ENCODE measurements at regions not wholly inside any gene's neighbourhood (a gene's known extent, or its start where the extent isn't known, plus 50 kb on each side); places are given as distances from the start of the nearest gene placed in this dataset.
"Not testable (repeated sequence)": the region's sequence is repeated elsewhere in the genome, so short reads cannot be mapped to it uniquely, and the experiment has no call there.

- FAIRE-seq (no peak), DNase-seq (ENCODE audit: insufficient read length, low spot score) (no peak)
Observed at GRCh38 chr6:148016013-148016412, 326.6 kb upstream of the SASH1 start.

GRCh38 chr6:148021165-148021564 is 321.5 kb upstream of the SASH1 start:
- no peak for DNase-seq (ENCODE audit: insufficient read length, low spot score)
- FAIRE-seq, result no peak

- DNase-seq (ENCODE audit: insufficient read length, low spot score) (no peak), FAIRE-seq (no peak)
Observed at GRCh38 chr6:148021699-148022098, 320.9 kb upstream of the SASH1 start.

- FAIRE-seq; DNase-seq (ENCODE audit: insufficient read length, low spot score): not testable (repeated sequence)
Observed at GRCh38 chr6:148022279-148022678, 320.4 kb upstream of the SASH1 start.

GRCh38 chr6:148027201-148027600 is 315.4 kb upstream of the SASH1 start:
- no peak for DNase-seq (ENCODE audit: insufficient read length, low spot score)

GRCh38 chr6:148035806-148036390 is 306.7 kb upstream of the SASH1 start:
- FAIRE-seq, result no peak

More at GRCh38 chr6:148027201-148027600, 315.4 kb upstream of the SASH1 start:
- no peak for FAIRE-seq

GRCh38 chr6:148037496-148037895 is 305.1 kb upstream of the SASH1 start:
- no peak for FAIRE-seq
- no peak for DNase-seq (ENCODE audit: insufficient read length, low spot score)

More at GRCh38 chr6:148035806-148036390, 306.7 kb upstream of the SASH1 start:
- DNase-seq (ENCODE audit: insufficient read length, low spot score), result no peak

GRCh38 chr6:148041546-148041945 is 301.1 kb upstream of the SASH1 start:
- FAIRE-seq, result no peak
- no peak for DNase-seq (ENCODE audit: insufficient read length, low spot score)

- DNase-seq (ENCODE audit: insufficient read length, low spot score) (no peak), FAIRE-seq (no peak)
Observed at GRCh38 chr6:148042536-148042935, 300.1 kb upstream of the SASH1 start.

- FAIRE-seq, result no peak
- DNase-seq (ENCODE audit: insufficient read length, low spot score), result no peak
Observed at GRCh38 chr6:148044261-148044751, 298.3 kb upstream of the SASH1 start.

GRCh38 chr6:148044921-148045320 is 297.7 kb upstream of the SASH1 start:
- DNase-seq (ENCODE audit: insufficient read length, low spot score) (no peak), FAIRE-seq (no peak)

GRCh38 chr6:148053209-148053608 is 289.4 kb upstream of the SASH1 start:
- DNase-seq (ENCODE audit: insufficient read length, low spot score) (no peak), FAIRE-seq (no peak)

GRCh38 chr6:148053796-148054195 is 288.8 kb upstream of the SASH1 start:
- DNase-seq (ENCODE audit: insufficient read length, low spot score), result no peak
- FAIRE-seq, result no peak

- DNase-seq (ENCODE audit: insufficient read length, low spot score), result no peak
- no peak for FAIRE-seq
Observed at GRCh38 chr6:148054219-148054618, 288.4 kb upstream of the SASH1 start.

GRCh38 chr6:148055419-148055818 is 287.2 kb upstream of the SASH1 start:
- FAIRE-seq, result no peak
- DNase-seq (ENCODE audit: insufficient read length, low spot score), result no peak

GRCh38 chr6:148059869-148060268 is 282.8 kb upstream of the SASH1 start:
- DNase-seq (ENCODE audit: insufficient read length, low spot score) (no peak), FAIRE-seq (no peak)

- no peak for FAIRE-seq
- no peak for DNase-seq (ENCODE audit: insufficient read length, low spot score)
Observed at GRCh38 chr6:148064406-148065134, 278.1 kb upstream of the SASH1 start.

GRCh38 chr6:148068437-148069061 is 274.1 kb upstream of the SASH1 start:
- FAIRE-seq (no peak), DNase-seq (ENCODE audit: insufficient read length, low spot score) (no peak)

- DNase-seq (ENCODE audit: insufficient read length, low spot score) (no peak), FAIRE-seq (no peak)
Observed at GRCh38 chr6:148069256-148069655, 273.4 kb upstream of the SASH1 start.

GRCh38 chr6:148074291-148074690 is 268.3 kb upstream of the SASH1 start:
- DNase-seq (ENCODE audit: insufficient read length, low spot score) (no peak), FAIRE-seq (no peak)

GRCh38 chr6:148074738-148075137 is 267.9 kb upstream of the SASH1 start:
- DNase-seq (ENCODE audit: insufficient read length, low spot score), result no peak
- no peak for FAIRE-seq

GRCh38 chr6:148075352-148075751 is 267.3 kb upstream of the SASH1 start:
- FAIRE-seq (no peak), DNase-seq (ENCODE audit: insufficient read length, low spot score) (no peak)
